H1 (cell line): ENCODE measurements at regions not wholly inside any gene's neighbourhood (a gene's known extent, or its start where the extent isn't known, plus 50 kb on each side); places are given as distances from the start of the nearest gene placed in this dataset.

Experiments
- CTCF ChIA-PET: fragments of 300-600 bp; sonication (Branson Sonifier 250); formaldehyde crosslinking; loops from one replicate; lab custom pipeline; 2021; ENCODE audit not compliant: partially characterized antibody; lab: Charles Lee
- POLR2A ChIA-PET: fragments of 300-600 bp; sonication (Branson Sonifier 250); formaldehyde crosslinking; loops from one replicate; lab custom pipeline; 2021; ENCODE audit warnings: inconsistent platforms; ENCODE audit not compliant: partially characterized antibody; lab: Charles Lee
- DNase-seq, 2 experiments: peaks; one replicate each; pipeline versions ENCODE4 v3.0.0 to v3.0.0-alpha.2; 2010 to 2022; ENCODE audit warnings: low spot score in 2 of 2, low read depth in 1 of 2, mixed read lengths in 1 of 2
- FAIRE-seq: peaks from 2 replicates; lab custom pipeline; 2011; peaks lifted over from hg19 to GRCh38; lab: Jason Lieb, UNC
- H2AFZ ChIP-seq: 2 replicates; pipeline ENCODE4 v1.8.1; 2012; ENCODE audit warnings: low read length, inconsistent platforms
- H2AK5ac ChIP-seq: 2 replicates; pipeline ENCODE4 v1.6.1; 2013; ENCODE audit warnings: low read depth, low read length
- H2BK120ac ChIP-seq: replicated peaks from 2 replicates; pipeline ENCODE3; 2013; ENCODE audit warnings: low read depth, low read length, inconsistent platforms
- H2BK12ac ChIP-seq: 2 replicates; pipeline ENCODE4 v1.6.1; 2013; ENCODE audit warnings: low read depth, low read length
- H2BK15ac ChIP-seq: 2 replicates; pipeline ENCODE4 v1.6.1; 2013; ENCODE audit warnings: low read length
- H2BK20ac ChIP-seq: 2 replicates; pipeline ENCODE4 v1.6.1; 2013; ENCODE audit warnings: low read length
- H2BK5ac ChIP-seq: 2 replicates; pipeline ENCODE4 v1.6.1; 2013; ENCODE audit warnings: low read depth, low read length
- H3K14ac ChIP-seq: 2 replicates; pipeline ENCODE4 v1.6.1; 2013; ENCODE audit warnings: inconsistent platforms; ENCODE audit not compliant: insufficient read length
- H3K18ac ChIP-seq: 2 replicates; pipeline ENCODE4 v1.6.1; 2013; ENCODE audit warnings: low read length; ENCODE audit errors: extremely low read depth
- H3K23ac ChIP-seq: 2 replicates; pipeline ENCODE4 v1.6.1; 2013; ENCODE audit warnings: inconsistent platforms; ENCODE audit not compliant: insufficient read length
- H3K23me2 ChIP-seq: 2 replicates; pipeline ENCODE4 v1.6.1; 2013; ENCODE audit warnings: low read depth, low read length
- H3K27ac ChIP-seq: 2 replicates; pipeline ENCODE4 v1.6.1; 2011; ENCODE audit warnings: low read depth, low read length, inconsistent platforms
- H3K27me3 ChIP-seq, 4 experiments: replicated peaks in 1 of 4; 1 replicate in 1 of 4; 2 replicates in 3 of 4; pipeline versions ENCODE4 v1.6.1 to v1.8.1; 2011 to 2013; ENCODE audit warnings: low read length in 3 of 4, mild to moderate bottlenecking in 3 of 4, inconsistent platforms in 2 of 4, mixed read lengths in 2 of 4, moderate library complexity in 1 of 4; ENCODE audit not compliant: control insufficient read depth in 3 of 4, insufficient read depth in 3 of 4; ENCODE audit errors: extremely low read depth in 1 of 4
- H3K36me3 ChIP-seq, 4 experiments: 2 replicates each; pipeline versions ENCODE4 v1.6.1 to v1.8.1; 2011 to 2013; ENCODE audit warnings: mild to moderate bottlenecking in 4 of 4, low read length in 3 of 4, moderate library complexity in 2 of 4, control low read depth in 1 of 4, inconsistent platforms in 1 of 4; ENCODE audit not compliant: insufficient read depth in 4 of 4, control insufficient read depth in 2 of 4
- H3K4ac ChIP-seq: replicated peaks from 2 replicates; pipeline ENCODE3; 2013; ENCODE audit warnings: low read length, low read depth, mixed read lengths, inconsistent platforms; ENCODE audit not compliant: insufficient read length
- H3K4me1 ChIP-seq, 4 experiments: replicated peaks in 1 of 4; 1 replicate in 1 of 4; 2 replicates in 3 of 4; pipeline versions ENCODE4 v1.6.1 to v1.8.1; 2011 to 2013; ENCODE audit warnings: low read length in 3 of 4, inconsistent platforms in 2 of 4, mixed read lengths in 1 of 4; ENCODE audit not compliant: insufficient read depth in 4 of 4, control insufficient read depth in 3 of 4
- H3K4me2 ChIP-seq, 2 experiments: 2 replicates each; pipeline versions ENCODE4 v1.6.1 to v1.8.1; 2011 to 2013; ENCODE audit warnings: low read depth in 2 of 2, low read length in 2 of 2, control low read depth in 1 of 2, inconsistent platforms in 1 of 2, mild to moderate bottlenecking in 1 of 2; ENCODE audit not compliant: insufficient read depth in 1 of 2
- H3K4me3 ChIP-seq, 4 experiments: fragments of 200-600, 300-600 bp in 1 of 4; sonication (generic), shearing (Covaris generic), sonication (Bioruptor Twin) in 1 of 4; 2 replicates each; pipeline versions ENCODE4 v1.5.1 to v1.8.1; 2011 to 2016; ENCODE audit warnings: low read length in 4 of 4, low read depth in 3 of 4, control low read depth in 2 of 4, inconsistent platforms in 2 of 4, mild to moderate bottlenecking in 2 of 4, mixed read lengths in 1 of 4, moderate library complexity in 1 of 4; ENCODE audit not compliant: insufficient read depth in 2 of 4; ENCODE audit errors: extremely low read depth in 1 of 4
- H3K56ac ChIP-seq: replicated peaks from 2 replicates; pipeline ENCODE3; 2013; ENCODE audit warnings: low read depth, mild to moderate bottlenecking, mixed read lengths, low read length, inconsistent platforms; ENCODE audit not compliant: insufficient read length
- H3K79me1 ChIP-seq: 2 replicates; pipeline ENCODE4 v1.6.1; 2013; ENCODE audit warnings: low read depth, low read length, control low read depth
- H3K79me2 ChIP-seq, 2 experiments: 2 replicates each; pipeline versions ENCODE4 v1.6.1 to v1.8.1; 2012 to 2013; ENCODE audit warnings: low read length in 2 of 2, mild to moderate bottlenecking in 2 of 2, inconsistent platforms in 1 of 2; ENCODE audit not compliant: insufficient read depth in 2 of 2, control insufficient read depth in 1 of 2
- H3K9ac ChIP-seq, 4 experiments: replicated peaks in 1 of 4; 1 replicate in 1 of 4; 2 replicates in 3 of 4; pipeline versions ENCODE4 v1.6.1 to v1.8.1; 2011 to 2013; ENCODE audit warnings: low read depth in 3 of 4, low read length in 3 of 4, control low read depth in 2 of 4, mild to moderate bottlenecking in 2 of 4, moderate library complexity in 2 of 4, inconsistent platforms in 1 of 4; ENCODE audit errors: extremely low read depth in 1 of 4
- H3K9me3 ChIP-seq, 2 experiments: 2 replicates each; pipeline versions ENCODE4 v1.6.1 to v1.8.1; 2012 to 2013; ENCODE audit warnings: mild to moderate bottlenecking in 2 of 2, moderate library complexity in 2 of 2, control low read depth in 1 of 2, inconsistent platforms in 1 of 2, low read depth in 1 of 2, low read length in 1 of 2, mixed read lengths in 1 of 2; ENCODE audit not compliant: insufficient read depth in 2 of 2
- H4K20me1 ChIP-seq, 2 experiments: replicated peaks in 1 of 2; 2 replicates each; pipeline versions ENCODE3 to v1.8.1; 2011 to 2013; ENCODE audit warnings: inconsistent platforms in 2 of 2, low read length in 2 of 2, mild to moderate bottlenecking in 1 of 2; ENCODE audit not compliant: insufficient read depth in 2 of 2, control insufficient read depth in 1 of 2
- H4K5ac ChIP-seq: 2 replicates; pipeline ENCODE4 v1.6.1; 2013; ENCODE audit warnings: low read length, low read depth, mixed read lengths, inconsistent platforms; ENCODE audit not compliant: insufficient read length
- H4K8ac ChIP-seq: 2 replicates; pipeline ENCODE4 v1.8.0; 2013; ENCODE audit warnings: mild to moderate bottlenecking, moderate library complexity, low read length, inconsistent platforms; ENCODE audit not compliant: insufficient read depth; ENCODE audit errors: extremely low read depth
- H4K91ac ChIP-seq: replicated peaks from 2 replicates; pipeline ENCODE3; 2013; ENCODE audit warnings: low read length, mixed read lengths, inconsistent platforms; ENCODE audit not compliant: insufficient read length
- CBX8 ChIP-seq: fragments of 300-800, 300-1000 bp; sonication (generic); IDR thresholded peaks from 2 replicates; pipeline ENCODE4 v1.7.1; 2016; ENCODE audit warnings: low read depth, low read length, borderline replicate concordance
- CTBP2 ChIP-seq: IDR thresholded peaks from 2 replicates; pipeline ENCODE4 v1.7.0; 2011; ENCODE audit warnings: borderline replicate concordance, mild to moderate bottlenecking, moderate library complexity, mixed read lengths, low read length; ENCODE audit not compliant: insufficient read depth, insufficient read length
- KDM1A ChIP-seq: fragments of 200-600, 300-600 bp; sonication (generic); IDR thresholded peaks from 2 replicates; pipeline ENCODE4 v1.7.1; 2016; ENCODE audit warnings: mild to moderate bottlenecking, low read length, borderline replicate concordance
- SRF ChIP-seq: IDR thresholded peaks from 2 replicates; pipeline ENCODE4 v1.6.1; 2011; ENCODE audit warnings: mild to moderate bottlenecking, low read depth, low read length, moderate library complexity
- TAF1 ChIP-seq: IDR thresholded peaks from 2 replicates; pipeline ENCODE4 v1.6.1; 2011; ENCODE audit warnings: mild to moderate bottlenecking, low read depth, low read length
- YY1 ChIP-seq: IDR thresholded peaks from 2 replicates; pipeline ENCODE4 v1.6.1; 2011; ENCODE audit warnings: low read depth, mild to moderate bottlenecking, low read length
- WGBS, 2 experiments: shearing (Covaris generic) in 1 of 2; methylation state at CpG; one replicate each; pipeline versions ENCODE4 v1.1.6 to v1.1.7; 2013 to 2015; ENCODE audit warnings: low lambda C conversion rate in 2 of 2, mixed read lengths in 2 of 2, inconsistent platforms in 1 of 2, low coverage in 1 of 2, missing lambda C conversion rate in 1 of 2; ENCODE audit not compliant: insufficient replicate concordance in 2 of 2, insufficient coverage in 1 of 2, insufficient read length in 1 of 2; ENCODE audit errors: extremely low coverage in 1 of 2, missing lambda C conversion rate in 1 of 2; 5-methylcytosine and 5-hydroxymethylcytosine counted together
- TF ChIP-seq, protein P1 (sequence below): IDR thresholded peaks from 2 replicates; pipeline ENCODE4 v1.6.1; 2011; ENCODE audit warnings: low read depth, mild to moderate bottlenecking, low read length; ENCODE audit not compliant: insufficient read depth

DNA sequence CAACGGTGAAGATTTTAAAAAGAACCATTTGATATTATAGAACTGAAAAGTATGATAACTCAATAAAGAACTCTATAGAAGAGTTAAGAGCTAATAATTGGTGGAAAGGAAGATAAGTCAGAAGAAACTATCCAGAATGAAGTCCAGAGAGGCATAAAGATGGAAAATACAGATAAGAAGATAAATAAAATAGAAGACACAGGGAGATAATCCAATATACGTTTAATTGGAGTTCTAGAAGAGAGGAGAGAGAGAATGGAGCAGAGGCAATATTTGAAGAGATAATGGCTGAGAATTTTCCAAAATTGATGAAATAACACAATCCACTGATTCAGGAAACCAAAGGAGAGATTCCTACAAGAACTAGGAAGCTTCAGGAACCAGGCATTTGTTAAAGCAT lies 49.8 kb upstream of the EPHB3 start:
- peaks cover 10 to 27% (median 17%) of the 10 kb centered on the region in 4 experiments for H3K27me3 ChIP-seq

More for the DNA sequence above, 49.8 kb upstream of the EPHB3 start:
- Histone ChIP-seq H4K91ac (no peak overlapping the region), H2BK120ac (no peak overlapping the region), H3K4ac (no peak overlapping the region), H3K9ac (no peak overlapping the region), H2BK12ac (no peak overlapping the region), H3K36me3 (no peaks in the 10 kb centered on the region), H4K8ac (no peak overlapping the region), H3K27ac (no peak overlapping the region), H3K9me3 (no peaks in the 10 kb centered on the region), H3K23ac (no peak overlapping the region), H4K5ac (no peak overlapping the region), H3K56ac (no peak overlapping the region), H3K79me2 (no peaks in the 10 kb centered on the region), H3K4me3 (no peak overlapping the region), H3K18ac (no peak overlapping the region), H2BK15ac (no peak overlapping the region), H2BK20ac (no peak overlapping the region), H3K23me2 (peaks cover 5% of the 10 kb centered on the region; the same call in 1 of the 2 replicates), H3K4me1 (peaks cover 0 to 5% (median 1%) of the 10 kb centered on the region in 4 experiments; a peak in 2 of 7 replicates), H2BK5ac (no peak overlapping the region), H3K4me2 (no peak overlapping the region), H2AK5ac (no peak overlapping the region), H2AFZ (no peak overlapping the region), H3K14ac (no peak overlapping the region), H3K79me1 (no peaks in the 10 kb centered on the region), H4K20me1 (no peaks in the 10 kb centered on the region)
- 85 to 100% methylated on average over 1 to 2 of the region's 2 CpGs for WGBS, 2 experiments
- POLR2A ChIA-PET = no interaction called here
- no peak for DNase-seq
- no peak for FAIRE-seq
- CTCF ChIA-PET = interaction anchor here (1.3 to 7.4 kb wide), 10 partner anchors 15 to 144 kb away, joined by 3 to 135 read pairs (median 14); no protein-coding TSS in a partner anchor
- TF ChIP-seq TAF1 = no peak
- TF ChIP-seq KDM1A = no peak
- no peak for TF ChIP-seq CBX8
- TF ChIP-seq, protein P1, sequence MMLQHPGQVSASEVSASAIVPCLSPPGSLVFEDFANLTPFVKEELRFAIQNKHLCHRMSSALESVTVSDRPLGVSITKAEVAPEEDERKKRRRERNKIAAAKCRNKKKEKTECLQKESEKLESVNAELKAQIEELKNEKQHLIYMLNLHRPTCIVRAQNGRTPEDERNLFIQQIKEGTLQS = no peak
- no peak for TF ChIP-seq SRF
- TF ChIP-seq CTBP2 = no peak
- no peak for TF ChIP-seq YY1
